Esophagus (tissue), 2 donors: ENCODE measurements at regions not wholly inside any gene's neighbourhood (a gene's known extent, or its start where the extent isn't known, plus 50 kb on each side); places are given as distances from the start of the nearest gene placed in this dataset.
"Not testable (repeated sequence)": the region's sequence is repeated elsewhere in the genome, so short reads cannot be mapped to it uniquely, and the experiment has no call there.

Source experiments
- H3K27ac ChIP-seq, 2 donors: one replicate each; pipeline ENCODE4 v1.5.1; 2013; ENCODE audit warnings: low read depth in 2 of 2, mild to moderate bottlenecking in 2 of 2, inconsistent platforms in 1 of 2, low read length in 1 of 2, moderate library complexity in 1 of 2
- H3K27me3 ChIP-seq, 2 donors: one replicate each; pipeline ENCODE4 v1.6.1; 2013; ENCODE audit warnings: low read length in 2 of 2, control low read depth in 1 of 2, mild to moderate bottlenecking in 1 of 2; ENCODE audit not compliant: insufficient read depth in 2 of 2, control insufficient read depth in 1 of 2
- H3K36me3 ChIP-seq, 2 donors: one replicate each; pipeline ENCODE4 v1.6.1; 2013; ENCODE audit warnings: low read length in 1 of 2; ENCODE audit not compliant: control insufficient read depth in 2 of 2, insufficient read depth in 2 of 2
- H3K4me1 ChIP-seq, 2 donors: one replicate each; pipeline ENCODE4 v1.6.1; 2013; ENCODE audit warnings: low read length in 1 of 2; ENCODE audit not compliant: control insufficient read depth in 2 of 2, insufficient read depth in 2 of 2
- H3K4me3 ChIP-seq, 2 donors: one replicate each; pipeline ENCODE4 v1.5.1; 2013; ENCODE audit warnings: low read length in 2 of 2, mild to moderate bottlenecking in 2 of 2, low read depth in 1 of 2, moderate library complexity in 1 of 2
- H3K9me3 ChIP-seq, 2 donors: one replicate each; pipeline ENCODE4 v1.6.1; 2013; ENCODE audit warnings: mild to moderate bottlenecking in 2 of 2, low read depth in 1 of 2, low read length in 1 of 2, moderate library complexity in 1 of 2; ENCODE audit not compliant: control insufficient read depth in 2 of 2, insufficient read depth in 1 of 2
- WGBS, 2 donors: extraction: QIAGEN DNeasy Blood & Tissue Kit; methylation state at CpG; one replicate each; pipeline ENCODE4 v1.1.7; 2013; 5-methylcytosine and 5-hydroxymethylcytosine counted together
- donor health status: healthy with polysubstance abuse.
- donor health status: Bipolar disorder and iron deficiency.

DNA sequence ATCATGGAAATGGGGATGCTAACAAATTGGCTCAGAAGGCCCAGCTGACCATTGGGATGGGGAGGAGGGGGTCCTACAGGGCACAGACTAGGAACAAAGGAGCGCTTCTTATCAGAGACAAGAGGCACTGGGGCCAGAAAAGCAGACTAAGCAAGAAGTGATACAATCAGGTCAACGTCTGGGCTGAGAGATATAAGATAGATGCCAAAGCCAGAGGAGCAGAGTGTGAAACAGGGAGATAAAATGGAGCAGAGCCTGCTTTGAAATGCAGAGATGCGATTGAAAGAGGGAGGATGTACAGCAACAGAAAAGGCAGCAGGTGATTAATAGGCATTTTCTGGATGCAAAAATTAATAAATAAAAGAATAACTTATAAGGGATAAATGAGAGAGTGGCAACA, 127.5 kb upstream of the SAMSN1 start:
- H3K27me3 ChIP-seq = no peaks in the 10 kb centered on the region
- no peaks in the 10 kb centered on the region for H3K9me3 ChIP-seq
- H3K27ac ChIP-seq = no peak overlapping the region
- H3K4me1 ChIP-seq = no peaks in the 10 kb centered on the region
- no peak overlapping the region for H3K4me3 ChIP-seq
- H3K36me3 ChIP-seq = no peaks in the 10 kb centered on the region
- 39 to 49% methylated on average over 3 of the region's 3 CpGs for WGBS, 2 donors

DNA sequence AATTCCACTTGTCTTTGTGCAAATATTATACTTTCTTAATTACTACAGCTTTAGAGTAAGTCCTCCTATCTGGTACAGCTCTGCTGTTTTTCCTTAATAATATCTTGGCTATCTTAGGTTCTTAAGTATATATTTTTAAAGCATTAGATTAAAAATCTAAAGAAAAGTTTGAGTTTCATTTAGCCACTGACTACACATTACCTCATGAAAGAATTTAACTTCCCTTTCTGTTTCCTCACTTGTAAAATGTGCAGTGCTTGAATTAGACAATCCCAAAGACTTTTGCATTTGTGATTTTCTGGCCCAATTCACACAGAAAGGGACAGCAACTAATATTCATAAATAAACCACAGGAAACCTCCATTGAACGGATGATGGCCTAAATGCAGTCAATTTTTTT, 126.4 kb upstream of the SAMSN1 start:
- 47 to 57% methylated on average over 1 of the region's 1 CpG for WGBS, 2 donors
- H3K27me3 ChIP-seq = no peaks in the 10 kb centered on the region
- no peaks in the 10 kb centered on the region for H3K9me3 ChIP-seq
- no peak overlapping the region for H3K27ac ChIP-seq
- H3K36me3 ChIP-seq = no peaks in the 10 kb centered on the region
- H3K4me1 ChIP-seq = no peaks in the 10 kb centered on the region
- no peak overlapping the region for H3K4me3 ChIP-seq

- Histone ChIP-seq H3K4me3 (no peak overlapping the region), H3K27ac (no peak overlapping the region), H3K9me3 (no peaks in the 10 kb centered on the region), H3K36me3 (no peaks in the 10 kb centered on the region), H3K27me3 (no peaks in the 10 kb centered on the region), H3K4me1 (no peaks in the 10 kb centered on the region)
- 90 to 94% methylated on average over 2 of the region's 2 CpGs for WGBS, 2 donors
These were observed 124.3 kb upstream of the SAMSN1 start for GRCh38 chr21:14670409-14670808.

DNA sequence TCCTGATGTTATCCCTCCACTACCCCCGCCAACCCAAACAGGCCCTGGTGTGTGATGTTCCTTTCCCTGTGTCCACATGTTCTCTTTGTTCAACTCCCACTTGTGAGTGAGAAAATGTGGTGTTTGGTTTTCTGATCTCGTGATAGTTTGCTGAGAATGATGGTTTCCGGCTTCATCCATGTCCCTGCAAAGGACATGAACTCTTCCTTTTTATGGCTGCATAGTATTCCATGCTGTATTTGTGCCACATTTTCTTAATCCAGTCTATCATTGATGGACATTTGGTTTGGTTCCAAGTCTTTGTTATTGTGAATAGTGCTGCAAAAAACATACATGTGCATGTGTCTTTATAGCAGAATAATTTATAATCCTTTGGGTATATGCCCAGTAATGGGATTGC, 123.0 kb upstream of the SAMSN1 start:
- H3K9me3 ChIP-seq, H3K27ac ChIP-seq, H3K4me3 ChIP-seq, H3K27me3 ChIP-seq, H3K36me3 ChIP-seq, H3K4me1 ChIP-seq: not testable (repeated sequence)
- WGBS, 2 donors = 89 to 90% methylated on average over 3 of the region's 3 CpGs

- WGBS, 2 donors = 81 to 84% methylated on average over 10 of the region's 10 CpGs
- Histone ChIP-seq H3K9me3 (no peaks in the 10 kb centered on the region), H3K4me3 (no peak overlapping the region), H3K4me1 (no peaks in the 10 kb centered on the region), H3K27me3 (no peaks in the 10 kb centered on the region), H3K27ac (no peak overlapping the region), H3K36me3 (no peaks in the 10 kb centered on the region)
These were observed 111.3 kb upstream of the SAMSN1 start for GRCh38 chr21:14657241-14658008.

DNA sequence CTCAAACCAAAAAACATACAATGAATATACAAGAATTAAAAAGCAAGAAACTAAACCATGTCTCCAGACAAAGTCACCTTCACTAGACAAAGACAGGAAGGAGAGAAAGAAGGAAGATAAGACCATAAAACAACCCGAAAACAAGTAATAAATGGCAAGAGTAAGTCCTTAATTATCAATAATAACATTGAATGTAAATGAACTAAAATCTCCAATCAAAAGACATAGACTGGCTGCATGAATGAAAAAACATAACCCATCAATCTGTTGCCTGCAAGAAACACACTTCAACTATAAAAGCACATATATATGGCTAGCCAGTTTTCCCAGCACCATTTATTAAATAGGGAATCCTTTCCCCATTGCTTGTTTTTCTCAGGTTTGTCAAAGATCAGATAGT, 100.8 kb upstream of the SAMSN1 start:
- Histone ChIP-seq H3K36me3 (no peaks in the 10 kb centered on the region), H3K9me3 (peaks cover 2 to 7% of the 10 kb centered on the region in 2 donors), H3K27me3 (no peaks in the 10 kb centered on the region), H3K27ac (no peak overlapping the region), H3K4me1 (peaks cover 0 to 3% of the 10 kb centered on the region in 2 donors), H3K4me3 (no peak overlapping the region)
- 71 to 78% methylated on average over 1 of the region's 1 CpG for WGBS, 2 donors

- peaks cover 2 to 7% of the 10 kb centered on the region in 2 donors for H3K9me3 ChIP-seq
- H3K4me3 ChIP-seq = no peak overlapping the region
- H3K4me1 ChIP-seq = peaks cover 0 to 3% of the 10 kb centered on the region in 2 donors
- 71 to 72% methylated on average over 4 of the region's 4 CpGs for WGBS, 2 donors
- no peaks in the 10 kb centered on the region for H3K36me3 ChIP-seq
- no peak overlapping the region for H3K27ac ChIP-seq
- H3K27me3 ChIP-seq = no peaks in the 10 kb centered on the region
These were observed 99.6 kb upstream of the SAMSN1 start for GRCh38 chr21:14645702-14646101.

- H3K27ac ChIP-seq = no peak overlapping the region
- no peaks in the 10 kb centered on the region for H3K9me3 ChIP-seq
- H3K27me3 ChIP-seq = no peaks in the 10 kb centered on the region
- WGBS, 2 donors = 93% methylated on average over 1 of the region's 1 CpG
- H3K4me1 ChIP-seq = no peaks in the 10 kb centered on the region
- no peak overlapping the region for H3K4me3 ChIP-seq
- H3K36me3 ChIP-seq = no peaks in the 10 kb centered on the region
These were observed 86.2 kb upstream of the SAMSN1 start for GRCh38 chr21:14632359-14632758.

GRCh38 chr21:14630556-14631069, 84.5 kb upstream of the SAMSN1 start:
- no peaks in the 10 kb centered on the region for H3K9me3 ChIP-seq
- H3K27me3 ChIP-seq = no peaks in the 10 kb centered on the region
- H3K4me3 ChIP-seq = no peak overlapping the region
- no peak overlapping the region for H3K27ac ChIP-seq
- H3K4me1 ChIP-seq = no peaks in the 10 kb centered on the region
- no peaks in the 10 kb centered on the region for H3K36me3 ChIP-seq
- 44 to 48% methylated on average over 2 of the region's 2 CpGs for whole genome bisulfite sequencing, 2 donors

GRCh38 chr21:14629461-14629860, 83.3 kb upstream of the SAMSN1 start:
- WGBS, 2 donors = 75 to 76% methylated on average over 5 of the region's 5 CpGs
- H3K9me3 ChIP-seq = no peaks in the 10 kb centered on the region
- H3K27ac ChIP-seq = no peak overlapping the region

More at GRCh38 chr21:14629461-14629860, 83.3 kb upstream of the SAMSN1 start:
- Histone ChIP-seq H3K27me3 (no peaks in the 10 kb centered on the region), H3K36me3 (no peaks in the 10 kb centered on the region), H3K4me1 (no peaks in the 10 kb centered on the region), H3K4me3 (no peak overlapping the region)
